Neural cell (in vitro differentiated cells): ENCODE measurements at regions not wholly inside any gene's neighbourhood (a gene's known extent, or its start where the extent isn't known, plus 50 kb on each side); places are given as distances from the start of the nearest gene placed in this dataset.

Experiments
- H2AFZ ChIP-seq: fragments of 200-600, 300-800 bp; sonication (generic), shearing (Covaris generic); 2 replicates; pipeline ENCODE4 v1.6.0; 2014; ENCODE audit warnings: low read depth, mild to moderate bottlenecking, antibody characterized with exemption, low read length, moderate library complexity
- H3F3A ChIP-seq: fragments of 200-600 bp; shearing (Covaris generic); 2 replicates; pipeline ENCODE4 v1.6.1; 2016; ENCODE audit warnings: mild to moderate bottlenecking, moderate library complexity, mixed read lengths, antibody characterized with exemption, low read length; ENCODE audit not compliant: insufficient read depth, poor library complexity, severe bottlenecking
- H3K27ac ChIP-seq: fragments of 200-600, 300-800 bp; sonication (generic), shearing (Covaris generic); 2 replicates; pipeline ENCODE4 v1.5.1; 2014; ENCODE audit warnings: mild to moderate bottlenecking, low read length, moderate library complexity
- H3K27me3 ChIP-seq: fragments of 300-800, 200-600 bp; sonication (generic), shearing (Covaris generic); 2 replicates; pipeline ENCODE4 v1.6.0; 2014; ENCODE audit warnings: mild to moderate bottlenecking, low read depth, low read length, moderate library complexity; ENCODE audit not compliant: insufficient read depth
- H3K36me3 ChIP-seq: fragments of 300-800, 200-600 bp; sonication (generic), shearing (Covaris generic); 2 replicates; pipeline ENCODE4 v1.5.1; 2014; ENCODE audit warnings: mild to moderate bottlenecking, antibody characterized with exemption, low read length, moderate library complexity; ENCODE audit not compliant: insufficient read depth
- H3K4me2 ChIP-seq: fragments of 300-800, 200-600 bp; sonication (generic), shearing (Covaris generic); 2 replicates; pipeline ENCODE4 v1.6.0; 2014; ENCODE audit warnings: mild to moderate bottlenecking, low read length
- H3K4me3 ChIP-seq: fragments of 300-800, 200-600 bp; sonication (generic), shearing (Covaris generic); 2 replicates; pipeline ENCODE4 v1.5.1; 2014; ENCODE audit warnings: mild to moderate bottlenecking, low read length, moderate library complexity
- H3K79me2 ChIP-seq: fragments of 200-600 bp; shearing (Covaris generic); replicated peaks from 2 replicates; pipeline ENCODE4 v1.6.0; 2014; ENCODE audit warnings: mild to moderate bottlenecking, low read length, moderate library complexity; ENCODE audit not compliant: insufficient read depth
- H3K9ac ChIP-seq: fragments of 300-800, 200-600 bp; sonication (generic), shearing (Covaris generic); 2 replicates; pipeline ENCODE4 v1.6.1; 2016; ENCODE audit warnings: mild to moderate bottlenecking, low read length, mixed read lengths
- H3K9me2 ChIP-seq: fragments of 200-600 bp; shearing (Covaris generic); 2 replicates; pipeline ENCODE4 v1.6.1; 2016; ENCODE audit warnings: mild to moderate bottlenecking, low read length, mixed read lengths; ENCODE audit not compliant: insufficient read depth
- H3K9me3 ChIP-seq: fragments of 200-600, 300-800 bp; sonication (generic), shearing (Covaris generic); 2 replicates; pipeline ENCODE4 v1.6.1; 2016; ENCODE audit warnings: mild to moderate bottlenecking, mixed run types, low read length, moderate library complexity, mixed read lengths
- H4K20me1 ChIP-seq: fragments of 200-600 bp; shearing (Covaris generic); 2 replicates; pipeline ENCODE4 v1.6.1; 2016; ENCODE audit warnings: mild to moderate bottlenecking, mixed run types; ENCODE audit not compliant: insufficient read depth
- CTCF ChIP-seq: fragments of 450-650 bp; IDR thresholded peaks from 2 replicates; pipeline ENCODE4 v1.5.1; 2014; ENCODE audit warnings: antibody characterized with exemption, mild to moderate bottlenecking, moderate library complexity; ENCODE audit not compliant: poor library complexity, severe bottlenecking
- EP300 ChIP-seq: fragments of 450-650 bp; conservative IDR thresholded peaks from 2 replicates; pipeline ENCODE4 v1.6.1; 2014; ENCODE audit warnings: antibody characterized with exemption, mild to moderate bottlenecking, moderate library complexity; ENCODE audit not compliant: poor library complexity, severe bottlenecking
- EZH2 ChIP-seq: fragments of 200-600, 300-800 bp; shearing (Covaris generic), sonication (generic); IDR thresholded peaks from 2 replicates; pipeline ENCODE4 v1.6.1; 2014; ENCODE audit warnings: antibody characterized with exemption, low read length, borderline replicate concordance, mild to moderate bottlenecking; ENCODE audit not compliant: insufficient read depth, poor library complexity, severe bottlenecking
- MXI1 ChIP-seq: fragments of 450-650 bp; conservative IDR thresholded peaks from 2 replicates; pipeline ENCODE4 v1.6.1; 2014; ENCODE audit warnings: antibody characterized with exemption, mild to moderate bottlenecking; ENCODE audit not compliant: poor library complexity, severe bottlenecking
- POLR2AphosphoS5 ChIP-seq: IDR thresholded peaks from 2 replicates; pipeline ENCODE4 v1.6.1; 2012
- RAD21 ChIP-seq: fragments of 450-650 bp; conservative IDR thresholded peaks from 2 replicates; pipeline ENCODE4 v1.6.1; 2014; ENCODE audit warnings: antibody characterized with exemption, mild to moderate bottlenecking, moderate library complexity
- SMC3 ChIP-seq: fragments of 450-650 bp; conservative IDR thresholded peaks from 2 replicates; pipeline ENCODE4 v1.6.1; 2014; ENCODE audit warnings: antibody characterized with exemption, mild to moderate bottlenecking, moderate library complexity; ENCODE audit not compliant: poor library complexity
- TAF1 ChIP-seq: IDR thresholded peaks from 2 replicates; pipeline ENCODE4 v1.6.1; 2012; ENCODE audit warnings: low read depth
- TF ChIP-seq, protein P1 (sequence below): IDR thresholded peaks from 2 replicates; pipeline ENCODE4 v1.6.1; 2012; ENCODE audit warnings: borderline replicate concordance

- no peak overlapping the region for H3K27ac ChIP-seq
- H3K4me3 ChIP-seq: no peak overlapping the region
- H3K4me2 ChIP-seq: no peak overlapping the region
- no peaks in the 10 kb centered on the region for H3K9me3 ChIP-seq
- TF ChIP-seq CTCF (no peak), RAD21 (no peak), EZH2 (no peak), POLR2AphosphoS5 (no peak), EP300 (no peak), TAF1 (no peak), MXI1 (no peak), SMC3 (no peak)
- TF ChIP-seq, protein P1, sequence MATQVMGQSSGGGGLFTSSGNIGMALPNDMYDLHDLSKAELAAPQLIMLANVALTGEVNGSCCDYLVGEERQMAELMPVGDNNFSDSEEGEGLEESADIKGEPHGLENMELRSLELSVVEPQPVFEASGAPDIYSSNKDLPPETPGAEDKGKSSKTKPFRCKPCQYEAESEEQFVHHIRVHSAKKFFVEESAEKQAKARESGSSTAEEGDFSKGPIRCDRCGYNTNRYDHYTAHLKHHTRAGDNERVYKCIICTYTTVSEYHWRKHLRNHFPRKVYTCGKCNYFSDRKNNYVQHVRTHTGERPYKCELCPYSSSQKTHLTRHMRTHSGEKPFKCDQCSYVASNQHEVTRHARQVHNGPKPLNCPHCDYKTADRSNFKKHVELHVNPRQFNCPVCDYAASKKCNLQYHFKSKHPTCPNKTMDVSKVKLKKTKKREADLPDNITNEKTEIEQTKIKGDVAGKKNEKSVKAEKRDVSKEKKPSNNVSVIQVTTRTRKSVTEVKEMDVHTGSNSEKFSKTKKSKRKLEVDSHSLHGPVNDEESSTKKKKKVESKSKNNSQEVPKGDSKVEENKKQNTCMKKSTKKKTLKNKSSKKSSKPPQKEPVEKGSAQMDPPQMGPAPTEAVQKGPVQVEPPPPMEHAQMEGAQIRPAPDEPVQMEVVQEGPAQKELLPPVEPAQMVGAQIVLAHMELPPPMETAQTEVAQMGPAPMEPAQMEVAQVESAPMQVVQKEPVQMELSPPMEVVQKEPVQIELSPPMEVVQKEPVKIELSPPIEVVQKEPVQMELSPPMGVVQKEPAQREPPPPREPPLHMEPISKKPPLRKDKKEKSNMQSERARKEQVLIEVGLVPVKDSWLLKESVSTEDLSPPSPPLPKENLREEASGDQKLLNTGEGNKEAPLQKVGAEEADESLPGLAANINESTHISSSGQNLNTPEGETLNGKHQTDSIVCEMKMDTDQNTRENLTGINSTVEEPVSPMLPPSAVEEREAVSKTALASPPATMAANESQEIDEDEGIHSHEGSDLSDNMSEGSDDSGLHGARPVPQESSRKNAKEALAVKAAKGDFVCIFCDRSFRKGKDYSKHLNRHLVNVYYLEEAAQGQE: no peak
- H3K36me3 ChIP-seq: no peaks in the 10 kb centered on the region
- H3F3A ChIP-seq: no peaks in the 10 kb centered on the region
- H4K20me1 ChIP-seq: no peaks in the 10 kb centered on the region
- no peak overlapping the region for H2AFZ ChIP-seq
- H3K27me3 ChIP-seq: no peaks in the 10 kb centered on the region
- H3K9me2 ChIP-seq: no peaks in the 10 kb centered on the region
- H3K79me2 ChIP-seq: no peaks in the 10 kb centered on the region
- no peak overlapping the region for H3K9ac ChIP-seq
Observed at GRCh38 chr11:11016943-11017342, 159.1 kb upstream of the ZBED5 start.

DNA sequence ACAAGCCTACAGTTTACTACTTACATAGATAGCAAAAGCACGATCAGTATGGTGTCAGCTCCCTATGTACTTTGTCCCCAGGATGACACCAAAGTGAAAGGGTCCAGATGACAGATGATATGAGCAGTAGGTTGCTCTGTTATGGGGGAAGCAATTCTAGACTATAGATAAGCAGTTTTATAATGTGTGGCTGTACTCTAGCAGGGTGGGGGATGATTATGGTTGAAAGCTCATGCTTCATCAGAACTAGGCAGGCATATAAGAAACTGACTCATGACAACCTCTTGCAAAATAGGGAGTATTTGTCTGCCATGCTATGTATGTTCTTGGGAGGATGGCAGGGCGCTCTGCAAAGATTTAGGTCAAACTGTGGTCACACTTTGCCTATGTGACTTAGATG is 158.2 kb upstream of the ZBED5 start:
- Histone ChIP-seq H3F3A (no peaks in the 10 kb centered on the region), H3K36me3 (no peaks in the 10 kb centered on the region), H4K20me1 (no peaks in the 10 kb centered on the region), H3K27me3 (no peaks in the 10 kb centered on the region), H3K79me2 (no peaks in the 10 kb centered on the region), H3K4me2 (no peak overlapping the region), H3K9me3 (no peaks in the 10 kb centered on the region), H3K27ac (no peak overlapping the region), H3K4me3 (no peak overlapping the region), H2AFZ (no peak overlapping the region), H3K9me2 (no peaks in the 10 kb centered on the region), H3K9ac (no peak overlapping the region)
- TF ChIP-seq POLR2AphosphoS5: no peak
- TF ChIP-seq EP300: no peak
- TF ChIP-seq RAD21: no peak
- no peak for TF ChIP-seq MXI1
- TF ChIP-seq EZH2: no peak
- no peak for TF ChIP-seq SMC3
- TF ChIP-seq CTCF: no peak
- no peak for TF ChIP-seq TAF1
- TF ChIP-seq, protein P1: no peak
